ENCODE measurements at regions not wholly inside any gene's neighbourhood (a gene's known extent, or its start where the extent isn't known, plus 50 kb on each side); places are given as distances from the start of the nearest gene placed in this dataset.
"Not testable (repeated sequence)": the region's sequence is repeated elsewhere in the genome, so short reads cannot be mapped to it uniquely, and the experiment has no call there.

GRCh38 chr1:60678802-60679201 is 403.6 kb upstream of the NFIA start:
- peaks cover under 1% of the 10 kb centered on the region for H3K27me3 Mint-ChIP-seq
- H3K4me3 Mint-ChIP-seq: no peak overlapping the region
- no peaks in the 10 kb centered on the region for H3K4me1 Mint-ChIP-seq
- DNase-seq: no peak
- H3K36me3 Mint-ChIP-seq: no peaks in the 10 kb centered on the region
- no peak overlapping the region for H3K27ac Mint-ChIP-seq
- no peaks in the 10 kb centered on the region for H3K9me3 Mint-ChIP-seq

- DNase-seq: no peak
- Mint-ChIP-seq H3K36me3 (no peaks in the 10 kb centered on the region), H3K9me3 (no peaks in the 10 kb centered on the region), H3K4me3 (no peak overlapping the region), H3K4me1 (no peaks in the 10 kb centered on the region), H3K27me3 (peaks cover 5% of the 10 kb centered on the region), H3K27ac (no peak overlapping the region)
Measured at GRCh38 chr1:60678391-60678790, 404.0 kb upstream of the NFIA start.

- Mint-ChIP-seq H3K36me3 (no peaks in the 10 kb centered on the region), H3K4me3 (no peak overlapping the region), H3K27ac (no peak overlapping the region), H3K9me3 (no peaks in the 10 kb centered on the region), H3K27me3 (peaks cover 6% of the 10 kb centered on the region), H3K4me1 (no peaks in the 10 kb centered on the region)
- DNase-seq: no peak
Measured at GRCh38 chr1:60672449-60672848, 409.9 kb upstream of the NFIA start.

- no peaks in the 10 kb centered on the region for H3K9me3 Mint-ChIP-seq
- H3K4me1 Mint-ChIP-seq: no peaks in the 10 kb centered on the region
- DNase-seq: no peak
- H3K27ac Mint-ChIP-seq: no peak overlapping the region
- no peaks in the 10 kb centered on the region for H3K36me3 Mint-ChIP-seq
- no peak overlapping the region for H3K4me3 Mint-ChIP-seq
- peaks cover 6% of the 10 kb centered on the region for H3K27me3 Mint-ChIP-seq
Measured at GRCh38 chr1:60670302-60670701, 412.1 kb upstream of the NFIA start.

- Mint-ChIP-seq H3K27me3 (peaks cover 3% of the 10 kb centered on the region), H3K27ac (no peak overlapping the region), H3K4me1 (no peaks in the 10 kb centered on the region), H3K4me3 (no peak overlapping the region), H3K9me3 (no peaks in the 10 kb centered on the region), H3K36me3 (no peaks in the 10 kb centered on the region)
- no peak for DNase-seq
Measured at GRCh38 chr1:60668585-60668984, 413.8 kb upstream of the NFIA start.

GRCh38 chr1:60665311-60665710 is 417.1 kb upstream of the NFIA start:
- no peaks in the 10 kb centered on the region for H3K4me1 Mint-ChIP-seq
- H3K27ac Mint-ChIP-seq: no peak overlapping the region
- no peaks in the 10 kb centered on the region for H3K9me3 Mint-ChIP-seq
- DNase-seq: no peak
- H3K36me3 Mint-ChIP-seq: no peaks in the 10 kb centered on the region
- no peaks in the 10 kb centered on the region for H3K27me3 Mint-ChIP-seq
- H3K4me3 Mint-ChIP-seq: no peak overlapping the region

- H3K4me1 Mint-ChIP-seq: no peaks in the 10 kb centered on the region
- no peak for DNase-seq
- H3K9me3 Mint-ChIP-seq: no peaks in the 10 kb centered on the region
- H3K27ac Mint-ChIP-seq: no peak overlapping the region
- H3K27me3 Mint-ChIP-seq: no peaks in the 10 kb centered on the region
- no peak overlapping the region for H3K4me3 Mint-ChIP-seq
- no peaks in the 10 kb centered on the region for H3K36me3 Mint-ChIP-seq
Measured at GRCh38 chr1:60664086-60664625, 418.2 kb upstream of the NFIA start.

GRCh38 chr1:60662486-60663044 is 419.8 kb upstream of the NFIA start:
- no peak for DNase-seq
- H3K27me3 Mint-ChIP-seq: no peaks in the 10 kb centered on the region
- no peaks in the 10 kb centered on the region for H3K9me3 Mint-ChIP-seq
- no peaks in the 10 kb centered on the region for H3K4me1 Mint-ChIP-seq
- no peaks in the 10 kb centered on the region for H3K36me3 Mint-ChIP-seq
- H3K27ac Mint-ChIP-seq: no peak overlapping the region
- H3K4me3 Mint-ChIP-seq: no peak overlapping the region

GRCh38 chr1:60657926-60658325 is 424.4 kb upstream of the NFIA start:
- Mint-ChIP-seq H3K4me3 (no peak overlapping the region), H3K27ac (no peak overlapping the region), H3K27me3 (no peaks in the 10 kb centered on the region), H3K9me3 (no peaks in the 10 kb centered on the region), H3K36me3 (no peaks in the 10 kb centered on the region), H3K4me1 (no peaks in the 10 kb centered on the region)
- no peak for DNase-seq

- no peaks in the 10 kb centered on the region for H3K4me1 Mint-ChIP-seq
- H3K36me3 Mint-ChIP-seq: no peaks in the 10 kb centered on the region
- H3K27me3 Mint-ChIP-seq: no peaks in the 10 kb centered on the region
- H3K4me3 Mint-ChIP-seq: no peak overlapping the region
- peaks cover 1% of the 10 kb centered on the region for H3K9me3 Mint-ChIP-seq
- H3K27ac Mint-ChIP-seq: no peak overlapping the region
- DNase-seq: no peak
Measured at GRCh38 chr1:60655679-60656355, 426.5 kb upstream of the NFIA start.

- H3K27me3 Mint-ChIP-seq, H3K9me3 Mint-ChIP-seq, H3K4me1 Mint-ChIP-seq, H3K36me3 Mint-ChIP-seq, H3K27ac Mint-ChIP-seq, H3K4me3 Mint-ChIP-seq, DNase-seq: not testable (repeated sequence)
Measured at GRCh38 chr1:60640033-60640551, 442.3 kb upstream of the NFIA start.

GRCh38 chr1:60639287-60639686 is 443.1 kb upstream of the NFIA start:
- H3K27ac Mint-ChIP-seq: no peak overlapping the region
- no peaks in the 10 kb centered on the region for H3K36me3 Mint-ChIP-seq
- DNase-seq: no peak
- no peak overlapping the region for H3K4me3 Mint-ChIP-seq
- peaks cover 5% of the 10 kb centered on the region for H3K27me3 Mint-ChIP-seq
- H3K9me3 Mint-ChIP-seq: no peaks in the 10 kb centered on the region
- H3K4me1 Mint-ChIP-seq: no peaks in the 10 kb centered on the region

GRCh38 chr1:60637651-60638050 is 444.7 kb upstream of the NFIA start:
- peaks cover 9% of the 10 kb centered on the region for H3K27me3 Mint-ChIP-seq
- no peaks in the 10 kb centered on the region for H3K9me3 Mint-ChIP-seq
- DNase-seq: no peak
- H3K4me3 Mint-ChIP-seq: no peak overlapping the region
- no peaks in the 10 kb centered on the region for H3K4me1 Mint-ChIP-seq
- no peak overlapping the region for H3K27ac Mint-ChIP-seq
- H3K36me3 Mint-ChIP-seq: no peaks in the 10 kb centered on the region

- H3K4me1 Mint-ChIP-seq: no peaks in the 10 kb centered on the region
- peaks cover 9% of the 10 kb centered on the region for H3K27me3 Mint-ChIP-seq
- no peak overlapping the region for H3K27ac Mint-ChIP-seq
- H3K9me3 Mint-ChIP-seq: no peaks in the 10 kb centered on the region
- DNase-seq: no peak
- no peak overlapping the region for H3K4me3 Mint-ChIP-seq
- no peaks in the 10 kb centered on the region for H3K36me3 Mint-ChIP-seq
Measured at GRCh38 chr1:60636946-60637345, 445.4 kb upstream of the NFIA start.

- H3K36me3 Mint-ChIP-seq: no peaks in the 10 kb centered on the region
- no peak overlapping the region for H3K27ac Mint-ChIP-seq
- H3K4me3 Mint-ChIP-seq: no peak overlapping the region
- DNase-seq: no peak
- H3K27me3 Mint-ChIP-seq: peaks cover 13% of the 10 kb centered on the region
- no peaks in the 10 kb centered on the region for H3K4me1 Mint-ChIP-seq
- no peaks in the 10 kb centered on the region for H3K9me3 Mint-ChIP-seq
Measured at GRCh38 chr1:60634106-60634505, 448.3 kb upstream of the NFIA start.

GRCh38 chr1:60622486-60622885 is 459.9 kb upstream of the NFIA start:
- Mint-ChIP-seq H3K4me1 (no peaks in the 10 kb centered on the region), H3K27ac (no peak overlapping the region), H3K4me3 (no peak overlapping the region), H3K27me3 (peaks cover 24% of the 10 kb centered on the region), H3K36me3 (no peaks in the 10 kb centered on the region), H3K9me3 (no peaks in the 10 kb centered on the region)
- no peak for DNase-seq
